Breast epithelium (tissue), 3 donors: ENCODE measurements at regions not wholly inside any gene's neighbourhood (a gene's known extent, or its start where the extent isn't known, plus 50 kb on each side); places are given as distances from the start of the nearest gene placed in this dataset.
A peak's percentile ranks its signal among the peaks of the same experiment; 100 is the strongest.

ENCODE experiments used
- POLR2A ChIP-seq: fragments of 450-650 bp; IDR thresholded peaks from one replicate; pipeline ENCODE4 v1.6.1; 2016; ENCODE audit warnings: antibody characterized with exemption, mild to moderate bottlenecking, moderate library complexity
- POLR2AphosphoS5 ChIP-seq, 3 donors: sonication (generic); formaldehyde crosslinking; IDR thresholded peaks; one replicate each; pipeline ENCODE4 v1.6.1; 2017; ENCODE audit warnings: antibody characterized with exemption in 3 of 3
- TF ChIP-seq, protein P1 (sequence below), 3 donors: fragments of 450-650 bp; IDR thresholded peaks; one replicate each; pipeline ENCODE4 v1.5.1; 2016 to 2017; ENCODE audit warnings: antibody characterized with exemption in 3 of 3, mild to moderate bottlenecking in 3 of 3, moderate library complexity in 3 of 3

DNA sequence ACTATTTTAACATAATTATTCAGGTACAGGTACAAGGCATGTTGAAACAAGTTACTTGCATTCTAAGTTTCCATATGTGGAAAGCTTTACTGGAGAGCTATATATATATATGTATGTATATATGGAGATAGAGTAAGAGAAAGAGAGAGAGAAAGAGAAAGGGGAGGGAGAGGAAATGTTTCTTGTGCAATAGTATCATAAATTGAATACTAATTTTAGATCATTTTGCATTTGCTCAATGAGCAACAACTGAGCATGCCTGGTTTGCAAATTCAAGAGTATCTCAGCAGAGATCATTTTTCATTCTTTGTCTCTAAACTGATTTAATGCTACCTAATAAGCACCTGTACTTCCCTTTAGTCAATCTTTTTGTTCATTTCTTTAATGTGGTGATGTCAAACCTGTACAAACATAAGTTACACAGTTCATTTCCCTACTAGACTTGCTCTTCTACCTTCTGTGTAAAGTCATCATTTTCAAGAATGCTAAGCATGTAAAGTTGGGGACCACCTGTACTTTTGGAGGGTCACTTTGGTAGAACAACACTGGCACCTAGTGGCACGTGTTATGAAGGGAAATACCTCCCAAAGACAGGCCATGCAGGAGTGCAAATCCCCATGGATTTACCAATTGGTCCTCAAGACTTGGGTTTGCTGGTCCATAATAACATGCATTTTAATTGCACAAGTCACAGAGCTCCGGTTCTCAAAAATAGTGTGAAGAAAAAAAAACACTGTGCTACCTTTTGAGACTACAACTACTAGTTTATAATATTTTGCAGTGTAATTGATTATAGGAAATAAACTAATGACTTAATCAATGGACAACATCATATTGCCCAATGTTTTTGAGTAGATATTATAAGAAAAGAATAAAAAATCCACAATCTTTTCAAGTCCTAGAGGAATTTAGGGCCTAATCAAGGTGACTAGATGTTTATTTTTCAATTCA lies 431.2 kb upstream of the IGFBP3 start:
- TF ChIP-seq, protein P1, sequence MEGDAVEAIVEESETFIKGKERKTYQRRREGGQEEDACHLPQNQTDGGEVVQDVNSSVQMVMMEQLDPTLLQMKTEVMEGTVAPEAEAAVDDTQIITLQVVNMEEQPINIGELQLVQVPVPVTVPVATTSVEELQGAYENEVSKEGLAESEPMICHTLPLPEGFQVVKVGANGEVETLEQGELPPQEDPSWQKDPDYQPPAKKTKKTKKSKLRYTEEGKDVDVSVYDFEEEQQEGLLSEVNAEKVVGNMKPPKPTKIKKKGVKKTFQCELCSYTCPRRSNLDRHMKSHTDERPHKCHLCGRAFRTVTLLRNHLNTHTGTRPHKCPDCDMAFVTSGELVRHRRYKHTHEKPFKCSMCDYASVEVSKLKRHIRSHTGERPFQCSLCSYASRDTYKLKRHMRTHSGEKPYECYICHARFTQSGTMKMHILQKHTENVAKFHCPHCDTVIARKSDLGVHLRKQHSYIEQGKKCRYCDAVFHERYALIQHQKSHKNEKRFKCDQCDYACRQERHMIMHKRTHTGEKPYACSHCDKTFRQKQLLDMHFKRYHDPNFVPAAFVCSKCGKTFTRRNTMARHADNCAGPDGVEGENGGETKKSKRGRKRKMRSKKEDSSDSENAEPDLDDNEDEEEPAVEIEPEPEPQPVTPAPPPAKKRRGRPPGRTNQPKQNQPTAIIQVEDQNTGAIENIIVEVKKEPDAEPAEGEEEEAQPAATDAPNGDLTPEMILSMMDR (IDR thresholded peaks at IDR 0.05): peak in 2 of 3 donors; percentile 26 to 69
- TF ChIP-seq POLR2A (no peak), POLR2AphosphoS5 (IDR thresholded peaks at IDR 0.05) (no peak)
